HepG2 (cell line): ENCODE measurements at regions not wholly inside any gene's neighbourhood (a gene's known extent, or its start where the extent isn't known, plus 50 kb on each side); places are given as distances from the start of the nearest gene placed in this dataset.
"Not testable (repeated sequence)": the region's sequence is repeated elsewhere in the genome, so short reads cannot be mapped to it uniquely, and the experiment has no call there.

Experiments used
- CTCF ChIP-seq: sonication (generic); formaldehyde crosslinking; IDR thresholded peaks from 2 replicates; pipeline ENCODE4 v1.5.0; 2020; ENCODE audit warnings: mild to moderate bottlenecking, missing genetic modification reagents, moderate library complexity
- FOXA3 ChIP-seq: IDR thresholded peaks from 2 replicates; pipeline ENCODE4 v1.6.1; 2016; ENCODE audit warnings: missing genetic modification reagents, missing compliant biosample characterization
- MEIS2 ChIP-seq: sonication (generic); formaldehyde crosslinking; IDR thresholded peaks from 2 replicates; pipeline ENCODE4 v1.9.0; 2021; ENCODE audit warnings: mild to moderate bottlenecking, missing genetic modification reagents
- ONECUT2 ChIP-seq: sonication (generic); formaldehyde crosslinking; IDR thresholded peaks from 2 replicates; pipeline ENCODE4 v1.4.0; 2020; ENCODE audit warnings: missing genetic modification reagents
- POLR2AphosphoS5 ChIP-seq: IDR thresholded peaks from 2 replicates; pipeline ENCODE4 v1.6.1; 2012; ENCODE audit warnings: low read depth, low read length
- TAF1 ChIP-seq: sonication (generic); formaldehyde crosslinking; IDR thresholded peaks from 2 replicates; pipeline ENCODE4 v1.4.0; 2020; ENCODE audit warnings: missing genetic modification reagents
- ZBTB3 ChIP-seq: sonication (generic); formaldehyde crosslinking; IDR thresholded peaks from 2 replicates; pipeline ENCODE4 v1.4.0; 2020; ENCODE audit warnings: low read depth, mild to moderate bottlenecking, moderate library complexity, missing genetic modification reagents, borderline replicate concordance
- ZNF766 ChIP-seq: sonication (generic); formaldehyde crosslinking; IDR thresholded peaks from 2 replicates; pipeline ENCODE4 v1.5.0; 2020; ENCODE audit warnings: missing genetic modification reagents, borderline replicate concordance
- TF ChIP-seq, protein P1 (sequence below): sonication (generic); formaldehyde crosslinking; IDR thresholded peaks from 2 replicates; pipeline ENCODE4 v1.4.0; 2020; ENCODE audit warnings: low read depth, mild to moderate bottlenecking, missing genetic modification reagents

DNA sequence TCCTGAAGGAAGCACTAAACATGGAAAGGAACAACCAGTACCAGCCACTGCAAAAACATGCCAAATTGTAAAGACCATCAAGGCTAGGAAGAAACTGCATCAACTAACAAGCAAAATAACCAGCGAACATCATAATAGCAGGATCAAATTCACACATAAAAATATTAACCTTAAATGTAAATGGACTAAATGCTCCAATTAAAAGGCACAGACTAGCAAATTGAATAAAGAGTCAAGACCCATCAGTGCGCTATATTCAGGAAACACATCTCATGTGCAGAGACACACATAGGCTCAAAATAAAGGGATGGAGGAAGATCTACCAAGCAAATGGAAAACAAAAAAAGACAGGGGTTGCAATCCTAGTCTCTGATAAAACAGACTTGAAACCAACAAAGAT, 117.2 kb upstream of the TNFSF4 start:
- not testable (repeated sequence) for TF ChIP-seq CTCF (CRISPR knock-in tag); ZNF766 (CRISPR knock-in tag); ZBTB3 (CRISPR knock-in tag); POLR2AphosphoS5; FOXA3 (CRISPR knock-in tag); MEIS2; ONECUT2 (CRISPR knock-in tag); TAF1 (CRISPR knock-in tag)
- TF ChIP-seq, protein P1, sequence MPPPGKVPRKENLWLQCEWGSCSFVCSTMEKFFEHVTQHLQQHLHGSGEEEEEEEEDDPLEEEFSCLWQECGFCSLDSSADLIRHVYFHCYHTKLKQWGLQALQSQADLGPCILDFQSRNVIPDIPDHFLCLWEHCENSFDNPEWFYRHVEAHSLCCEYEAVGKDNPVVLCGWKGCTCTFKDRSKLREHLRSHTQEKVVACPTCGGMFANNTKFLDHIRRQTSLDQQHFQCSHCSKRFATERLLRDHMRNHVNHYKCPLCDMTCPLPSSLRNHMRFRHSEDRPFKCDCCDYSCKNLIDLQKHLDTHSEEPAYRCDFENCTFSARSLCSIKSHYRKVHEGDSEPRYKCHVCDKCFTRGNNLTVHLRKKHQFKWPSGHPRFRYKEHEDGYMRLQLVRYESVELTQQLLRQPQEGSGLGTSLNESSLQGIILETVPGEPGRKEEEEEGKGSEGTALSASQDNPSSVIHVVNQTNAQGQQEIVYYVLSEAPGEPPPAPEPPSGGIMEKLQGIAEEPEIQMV (CRISPR knock-in tag) = not testable (repeated sequence)
